ENCODE measurements at regions not wholly inside any gene's neighbourhood (a gene's known extent, or its start where the extent isn't known, plus 50 kb on each side); places are given as distances from the start of the nearest gene placed in this dataset.

DNA sequence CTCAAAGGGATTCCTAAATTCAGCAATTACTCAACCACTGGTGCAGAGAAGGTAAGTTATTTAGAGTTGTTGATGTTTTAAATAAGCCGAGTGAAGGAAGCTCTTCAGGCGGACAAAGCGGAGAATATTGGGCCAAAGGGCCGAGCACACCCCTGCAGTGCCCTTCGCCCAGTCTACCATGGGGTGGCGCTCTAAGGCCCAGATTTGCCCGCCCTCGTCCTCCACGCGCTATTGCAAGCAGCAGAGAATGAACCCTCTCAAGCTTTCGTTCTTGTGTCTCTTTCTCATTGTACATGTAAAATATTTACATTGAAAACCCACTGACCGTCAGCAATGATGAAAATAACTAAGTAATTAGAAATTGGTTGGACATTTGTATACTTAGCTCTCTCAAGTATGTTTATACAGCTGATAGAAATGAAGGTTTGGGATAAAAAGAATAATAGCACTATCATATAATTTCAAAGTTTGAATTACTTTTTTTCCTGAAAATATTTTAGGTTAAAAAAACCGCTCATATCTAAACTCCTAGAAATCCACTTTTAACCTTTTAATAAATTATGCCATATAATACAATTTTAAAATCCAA, 195.0 kb upstream of the CEP162 start:
- DNase-seq (ENCODE audit: low spot score) = no peak
- no peak for FAIRE-seq

GRCh38 chr6:84421031-84421430, 193.6 kb upstream of the CEP162 start:
- no peak for DNase-seq (ENCODE audit: low spot score)
- FAIRE-seq = no peak

DNA sequence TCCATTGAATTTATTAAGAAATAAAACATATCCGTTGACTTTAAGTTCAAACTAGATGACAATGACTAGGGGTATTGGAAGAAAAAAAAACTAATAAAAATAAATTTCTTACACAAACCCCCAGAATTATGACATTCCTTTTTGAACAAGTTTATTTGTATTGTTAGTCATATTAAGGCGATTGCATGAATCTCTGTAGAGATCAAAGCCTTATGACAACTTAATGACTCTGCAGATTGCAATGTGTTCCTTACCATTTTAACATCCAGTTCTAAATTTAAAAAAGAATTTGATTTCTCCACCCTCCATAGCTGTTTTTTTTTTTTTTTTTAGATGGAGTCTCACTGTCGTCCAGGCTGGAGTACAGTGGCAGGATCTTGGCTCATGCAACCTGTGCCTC, 189.8 kb upstream of the CEP162 start:
- no peak for DNase-seq (ENCODE audit: low spot score)
- FAIRE-seq = no peak

GRCh38 chr6:84416043-84416657, 188.7 kb upstream of the CEP162 start:
- no peak for DNase-seq (ENCODE audit: low spot score)
- FAIRE-seq = no peak

GRCh38 chr6:84415517-84415916, 188.1 kb upstream of the CEP162 start:
- DNase-seq (ENCODE audit: low spot score) = no peak
- no peak for FAIRE-seq

- no peak for DNase-seq (ENCODE audit: low spot score)
- no peak for FAIRE-seq
Observed at GRCh38 chr6:84415068-84415467, 187.6 kb upstream of the CEP162 start.

- FAIRE-seq = no peak
Observed at GRCh38 chr6:84414531-84414930, 187.1 kb upstream of the CEP162 start.

DNA sequence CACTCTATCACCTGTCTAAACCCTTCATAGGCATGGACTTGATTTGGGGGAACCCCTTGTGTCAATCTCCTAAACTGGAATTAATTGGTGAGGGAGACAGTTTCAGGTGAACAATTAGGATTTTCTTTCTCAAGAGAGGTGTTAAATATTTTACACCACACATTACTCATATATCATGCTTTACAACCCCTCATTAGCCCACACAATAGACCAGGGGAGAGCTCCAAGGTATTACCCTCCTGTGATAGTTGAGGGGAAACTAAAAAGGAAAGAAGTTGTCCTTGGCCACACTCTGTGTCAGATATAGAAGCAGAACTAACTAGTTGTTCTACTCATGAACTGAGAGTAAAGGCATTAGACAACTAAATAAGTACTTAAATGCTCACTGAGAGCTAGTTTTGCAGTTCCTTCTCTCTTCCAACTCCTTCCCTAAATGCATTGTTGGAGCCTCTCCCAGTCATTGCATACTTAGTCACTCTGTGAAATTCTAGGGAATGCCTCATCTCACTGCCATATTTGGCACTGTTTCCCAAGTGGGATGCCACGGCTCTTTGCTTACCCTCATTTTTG, 183.7 kb upstream of the CEP162 start:
- FAIRE-seq = no peak
- DNase-seq (ENCODE audit: low spot score) = no peak

More at GRCh38 chr6:84414531-84414930, 187.1 kb upstream of the CEP162 start:
- no peak for DNase-seq (ENCODE audit: low spot score)

- FAIRE-seq = no peak
Observed at GRCh38 chr6:84409911-84410310, 182.5 kb upstream of the CEP162 start.

DNA sequence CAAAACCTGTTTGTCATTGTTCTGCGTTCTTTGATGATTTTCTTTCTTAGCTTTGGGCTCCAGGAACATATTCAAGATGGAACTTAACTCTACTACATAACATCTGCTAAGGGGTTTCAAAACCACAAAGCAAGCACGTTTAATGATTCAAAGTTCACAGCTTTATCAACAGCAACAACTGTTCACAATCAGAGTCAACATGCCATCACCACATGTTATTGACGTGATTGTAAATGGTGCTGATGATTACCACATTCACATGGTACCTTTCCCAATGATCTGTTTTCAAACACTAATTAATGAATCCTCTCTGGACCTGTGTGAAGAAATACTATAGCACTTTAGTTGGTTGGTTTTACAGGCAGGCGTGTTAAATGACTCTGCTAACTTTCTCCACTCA, 180.6 kb upstream of the CEP162 start:
- no peak for FAIRE-seq

More at GRCh38 chr6:84409911-84410310, 182.5 kb upstream of the CEP162 start:
- DNase-seq (ENCODE audit: low spot score) = no peak

GRCh38 chr6:84403545-84403944, 176.1 kb upstream of the CEP162 start:
- FAIRE-seq = no peak

More for the DNA sequence above, 180.6 kb upstream of the CEP162 start:
- DNase-seq (ENCODE audit: low spot score) = no peak

GRCh38 chr6:84399003-84399402, 171.6 kb upstream of the CEP162 start:
- FAIRE-seq (no peak), DNase-seq (ENCODE audit: low spot score) (no peak)

More at GRCh38 chr6:84403545-84403944, 176.1 kb upstream of the CEP162 start:
- no peak for DNase-seq (ENCODE audit: low spot score)

DNA sequence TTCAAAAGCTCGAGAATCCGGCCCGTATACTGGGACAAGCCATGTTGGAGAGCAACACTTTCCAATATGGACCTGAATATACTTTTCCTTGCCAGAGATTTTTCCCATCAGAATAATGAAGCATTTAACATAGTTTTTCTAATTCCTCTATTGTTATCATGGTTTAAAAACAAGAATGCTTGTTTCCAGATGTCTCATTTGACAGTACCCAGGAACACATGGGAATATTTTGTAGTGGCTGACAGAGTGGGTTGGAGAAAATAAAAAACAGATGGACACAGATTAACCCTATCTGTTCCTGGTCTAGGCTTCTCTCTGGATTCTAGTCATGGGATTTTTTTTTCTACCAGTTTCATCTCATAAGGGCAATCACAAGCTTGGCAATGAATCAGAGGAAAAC, 164.8 kb upstream of the CEP162 start:
- DNase-seq (ENCODE audit: low spot score) (no peak), FAIRE-seq (no peak)

DNA sequence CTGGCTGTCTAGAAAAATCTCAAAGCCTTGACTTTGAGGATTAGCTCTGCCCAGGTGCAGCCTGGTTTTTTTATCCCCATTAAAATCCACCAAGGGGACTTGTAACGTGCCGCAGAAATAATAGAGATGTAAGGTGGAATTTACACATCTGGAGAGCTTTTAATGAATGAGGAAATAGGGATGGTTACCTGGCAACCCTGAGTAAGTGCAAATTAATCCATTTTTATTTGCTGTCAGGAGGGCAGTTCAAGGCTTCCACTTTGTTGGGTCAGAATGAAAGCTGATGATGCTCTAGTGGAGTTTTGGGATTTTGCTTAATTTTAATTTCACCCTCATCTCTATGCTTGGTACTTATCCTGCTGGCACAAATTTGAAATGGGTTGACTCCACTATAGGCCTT, 163.4 kb upstream of the CEP162 start:
- DNase-seq (ENCODE audit: low spot score) = no peak
- FAIRE-seq = no peak

GRCh38 chr6:84390334-84390733, 162.9 kb upstream of the CEP162 start:
- DNase-seq (ENCODE audit: low spot score) (no peak), FAIRE-seq (no peak)

DNA sequence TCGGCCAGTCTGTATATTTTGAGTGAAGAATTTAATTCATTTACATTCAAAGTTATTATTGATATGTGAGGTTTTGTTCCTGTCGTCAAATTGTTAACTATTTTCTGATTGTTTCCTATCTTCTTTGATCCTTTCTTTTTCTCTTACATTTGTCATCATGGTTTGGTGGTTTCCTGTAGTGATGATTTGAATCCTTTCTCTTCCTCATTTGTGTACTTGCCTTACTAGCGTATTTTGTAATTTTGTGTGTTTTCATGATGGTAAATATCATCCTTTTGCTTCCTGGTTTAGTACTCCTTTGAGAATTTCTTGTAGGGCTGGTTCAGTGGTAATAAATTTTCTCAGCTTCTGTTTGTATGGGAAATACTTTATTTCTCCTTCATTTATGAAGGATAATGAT, 151.7 kb upstream of the CEP162 start:
- no peak for DNase-seq (ENCODE audit: low spot score)
- no peak for FAIRE-seq

GRCh38 chr6:84372290-84372689, 144.8 kb upstream of the CEP162 start:
- FAIRE-seq (no peak), DNase-seq (ENCODE audit: low spot score) (no peak)

DNA sequence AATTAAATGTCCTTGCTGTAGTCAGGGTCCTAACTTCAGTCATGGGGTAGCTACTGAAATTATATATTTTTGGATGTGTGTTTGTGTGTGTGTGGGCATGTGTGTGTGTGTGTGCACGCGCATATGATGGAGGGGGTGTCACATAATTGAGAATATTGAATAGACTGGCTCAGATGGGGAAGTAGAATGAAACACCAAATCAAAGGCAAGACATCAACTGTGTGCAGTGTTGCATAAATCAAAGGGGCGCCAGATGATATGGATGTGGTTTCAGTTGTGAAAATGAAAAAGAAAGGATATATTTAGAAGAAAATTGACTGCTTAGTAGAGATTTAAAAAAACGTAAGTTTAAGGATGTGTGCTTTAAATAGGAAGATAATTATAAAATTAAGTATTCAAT, 144.2 kb upstream of the CEP162 start:
- DNase-seq (ENCODE audit: low spot score) (no peak), FAIRE-seq (no peak)

GRCh38 chr6:84362193-84362821, 134.9 kb upstream of the CEP162 start:
- no peak for FAIRE-seq

DNA sequence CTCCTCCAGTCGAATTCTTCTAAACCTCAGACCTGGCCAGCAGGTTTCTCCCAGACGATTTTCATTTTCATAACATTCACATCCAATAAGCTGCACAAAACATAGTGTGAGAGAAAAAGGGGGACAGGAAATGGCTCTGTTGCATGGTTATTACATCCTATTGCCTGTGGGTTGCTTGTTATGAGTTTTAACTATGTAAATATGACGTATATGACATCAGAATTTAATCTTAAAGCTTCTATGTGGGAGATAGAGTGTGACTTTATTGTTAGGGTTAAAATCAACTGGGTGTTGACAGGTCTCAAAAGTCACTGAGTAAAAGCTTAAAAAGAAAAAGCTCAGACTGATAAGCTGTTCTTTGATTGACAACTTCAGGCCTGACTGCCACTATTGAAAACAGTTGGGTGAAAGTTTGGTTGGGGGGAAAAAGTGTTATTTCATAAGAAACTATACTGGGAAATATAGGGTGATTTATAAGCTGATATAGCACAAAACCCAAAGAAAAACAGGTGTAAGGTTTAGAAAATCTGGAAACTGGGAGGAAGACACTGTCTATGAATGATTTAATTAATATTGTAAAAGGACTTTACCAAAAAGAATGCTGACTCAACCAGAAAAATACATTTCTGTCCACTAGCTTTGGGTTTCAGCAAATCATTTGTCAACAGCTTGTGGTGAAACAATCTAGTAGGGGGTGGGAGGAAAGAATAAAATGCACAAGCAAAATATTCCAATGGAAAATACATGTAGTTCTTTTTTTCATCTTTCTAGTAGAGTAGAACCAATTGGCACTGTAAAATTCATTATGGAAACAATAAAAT, 134.1 kb upstream of the CEP162 start:
- no peak for DNase-seq (ENCODE audit: low spot score)
- FAIRE-seq = no peak

More at GRCh38 chr6:84362193-84362821, 134.9 kb upstream of the CEP162 start:
- no peak for DNase-seq (ENCODE audit: low spot score)

- DNase-seq (ENCODE audit: low spot score) = no peak
- no peak for FAIRE-seq
Observed at GRCh38 chr6:84360039-84360438, 132.6 kb upstream of the CEP162 start.

DNA sequence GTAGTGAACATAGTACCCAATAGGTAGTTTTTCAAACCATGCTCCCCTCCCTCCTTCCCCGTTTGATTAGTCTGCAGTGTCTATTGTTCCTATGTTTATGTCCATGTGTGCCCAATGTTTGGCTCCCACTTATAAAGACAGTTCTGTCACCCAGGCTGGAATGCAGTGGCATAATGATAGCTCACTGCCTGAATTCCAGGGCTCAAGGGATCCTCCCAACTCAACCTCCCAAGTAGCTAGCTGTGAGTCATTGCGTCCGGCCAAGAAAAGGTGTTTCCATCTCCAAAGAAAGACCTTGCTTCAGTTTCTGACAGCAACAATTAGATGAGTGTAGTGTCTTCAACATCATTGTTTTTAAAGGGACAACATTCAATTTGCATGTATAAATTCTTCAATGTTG, 131.1 kb upstream of the CEP162 start:
- DNase-seq (ENCODE audit: low spot score) (no peak), FAIRE-seq (no peak)

Measured in RCC 7860 (cell line).